ENCODE measurements at regions not wholly inside any gene's neighbourhood (a gene's known extent, or its start where the extent isn't known, plus 50 kb on each side); places are given as distances from the start of the nearest gene placed in this dataset.

- DNase-seq (ENCODE audit: extremely low read depth in 1 of 11, low read depth in 9 of 11, low spot score in 4 of 11): no peak
These were observed 1024.3 kb upstream of the EPHA7 start for GRCh38 chr6:94443701-94444100.

DNA sequence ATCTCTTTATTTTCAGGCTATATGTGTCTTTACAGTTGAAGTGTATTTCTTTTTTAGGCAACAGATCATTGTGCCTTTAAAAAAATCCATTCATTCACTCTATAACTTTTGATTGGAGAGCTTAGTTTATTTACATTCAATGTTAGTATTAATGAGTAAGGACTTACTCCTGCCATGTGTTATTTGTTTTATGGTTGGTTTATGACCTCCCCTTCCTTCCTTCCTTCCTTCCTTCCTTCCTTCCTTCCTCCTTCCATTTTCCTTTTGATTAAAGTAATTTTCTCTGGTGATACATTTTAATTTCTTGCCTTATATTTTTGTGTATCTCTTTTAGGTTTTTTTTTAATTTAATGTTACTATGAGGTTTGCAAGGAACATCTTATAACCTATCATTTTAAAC, 1005.3 kb upstream of the EPHA7 start:
- DNase-seq (ENCODE audit: extremely low read depth in 1 of 11, low read depth in 9 of 11, low spot score in 4 of 11): no peak

DNA sequence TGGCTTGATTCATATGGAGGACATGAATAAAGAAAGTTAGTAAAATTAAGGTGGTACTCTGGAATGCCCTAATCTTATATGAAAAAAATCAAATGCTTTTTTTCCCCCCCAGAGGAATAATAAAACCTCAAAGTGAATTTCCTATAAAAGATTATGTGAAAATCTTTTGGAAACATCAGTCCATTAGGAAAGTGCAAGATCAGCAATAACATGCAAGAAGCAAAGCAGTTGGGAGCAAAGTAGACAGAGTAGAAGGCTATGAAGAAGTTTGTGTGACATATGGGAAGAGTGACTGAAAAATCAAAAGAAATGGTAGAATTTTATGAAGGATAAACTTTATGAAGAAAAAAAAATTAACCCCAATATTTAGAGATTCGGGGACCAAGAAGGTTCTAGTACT, 998.0 kb upstream of the EPHA7 start:
- DNase-seq (ENCODE audit: extremely low read depth in 1 of 11, low read depth in 9 of 11, low spot score in 4 of 11): no peak

DNA sequence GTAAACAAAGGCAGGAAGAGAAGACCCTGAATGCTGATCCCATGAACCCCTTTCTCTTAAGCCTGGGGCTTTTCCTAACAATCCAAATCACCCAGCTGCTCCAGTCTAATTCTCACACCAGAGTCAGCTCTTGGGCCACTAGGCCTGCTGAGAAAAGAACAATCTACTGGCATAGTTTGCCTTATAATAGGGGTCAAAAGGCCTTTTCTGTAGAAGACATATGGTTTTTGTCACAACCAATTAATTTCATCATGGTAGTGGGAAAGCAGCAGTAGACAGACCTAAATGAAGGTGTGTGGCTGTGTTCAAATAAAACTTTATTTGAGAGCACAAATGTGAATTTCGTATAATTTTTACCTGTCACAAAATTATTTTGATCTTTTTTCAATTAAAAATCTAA, 994.7 kb upstream of the EPHA7 start:
- DNase-seq (ENCODE audit: extremely low read depth in 1 of 11, low read depth in 9 of 11, low spot score in 4 of 11): no peak

DNA sequence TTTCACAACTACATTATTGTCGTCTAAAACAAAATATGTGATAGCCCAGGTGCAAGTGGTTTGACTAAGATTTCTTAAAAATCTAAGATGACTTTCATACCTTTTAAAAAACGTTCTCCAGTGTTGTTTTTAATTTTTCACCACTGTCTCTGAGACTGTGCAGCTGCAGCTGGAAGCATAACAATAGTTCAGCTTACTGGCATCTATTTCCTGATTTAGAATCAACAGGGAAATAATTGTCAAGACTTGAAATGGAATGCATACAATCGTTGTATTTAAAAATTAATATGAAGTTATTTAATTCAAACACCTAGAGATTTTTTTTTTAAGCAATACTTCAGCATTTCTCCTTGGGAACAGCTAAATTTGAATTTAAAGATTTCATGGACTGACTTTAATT, 982.0 kb upstream of the EPHA7 start:
- DNase-seq (ENCODE audit: extremely low read depth in 1 of 11, low read depth in 9 of 11, low spot score in 4 of 11): no peak

- DNase-seq (ENCODE audit: extremely low read depth in 1 of 11, low read depth in 9 of 11, low spot score in 4 of 11): no peak
These were observed 975.5 kb upstream of the EPHA7 start for GRCh38 chr6:94394822-94395221.

GRCh38 chr6:94389218-94389617, 969.9 kb upstream of the EPHA7 start:
- DNase-seq (ENCODE audit: extremely low read depth in 1 of 11, low read depth in 9 of 11, low spot score in 4 of 11): no peak

GRCh38 chr6:94377835-94378234, 958.5 kb upstream of the EPHA7 start:
- DNase-seq (ENCODE audit: extremely low read depth in 1 of 11, low read depth in 9 of 11, low spot score in 4 of 11): no peak

DNA sequence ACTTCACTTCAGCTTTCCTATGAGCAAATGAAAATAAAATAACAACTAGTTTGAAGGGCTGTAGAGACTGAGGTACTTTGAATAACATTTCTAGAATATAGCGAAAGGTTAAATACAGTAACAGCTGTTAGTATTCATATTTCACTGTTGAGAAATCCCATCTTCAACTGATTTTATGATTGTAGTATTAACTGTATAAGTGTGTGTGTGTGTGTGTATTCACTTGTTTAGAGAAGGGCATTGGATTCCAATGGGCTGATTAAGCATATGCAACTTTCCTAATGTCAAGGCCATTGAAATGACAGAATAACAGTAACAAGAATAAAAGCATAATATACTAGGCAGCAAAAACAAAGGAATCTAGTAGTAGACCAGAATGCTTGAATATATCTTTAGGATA, 957.5 kb upstream of the EPHA7 start:
- no peak for DNase-seq (ENCODE audit: extremely low read depth in 1 of 11, low read depth in 9 of 11, low spot score in 4 of 11)

DNA sequence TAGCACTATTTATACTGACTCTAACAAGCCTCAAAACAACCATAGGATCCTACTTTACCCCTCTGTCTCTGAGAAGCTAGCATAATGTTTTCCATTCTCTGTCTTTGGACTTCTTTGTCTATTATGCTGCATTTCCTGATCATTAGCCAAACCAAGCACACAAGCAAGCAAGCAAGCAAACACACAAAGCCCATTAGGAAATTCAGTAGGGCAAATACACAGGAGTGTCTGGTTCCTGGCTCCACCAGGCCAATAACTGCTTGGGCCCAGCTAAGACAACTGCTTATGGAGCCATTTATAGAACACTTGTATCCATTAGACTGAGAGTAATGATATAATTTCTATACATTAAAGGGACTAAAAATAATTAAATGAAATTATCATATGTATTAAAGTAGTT, 952.9 kb upstream of the EPHA7 start:
- no peak for DNase-seq (ENCODE audit: extremely low read depth in 1 of 11, low read depth in 9 of 11, low spot score in 4 of 11)

GRCh38 chr6:94367316-94367715, 948.0 kb upstream of the EPHA7 start:
- no peak for DNase-seq (ENCODE audit: extremely low read depth in 1 of 11, low read depth in 9 of 11, low spot score in 4 of 11)

DNA sequence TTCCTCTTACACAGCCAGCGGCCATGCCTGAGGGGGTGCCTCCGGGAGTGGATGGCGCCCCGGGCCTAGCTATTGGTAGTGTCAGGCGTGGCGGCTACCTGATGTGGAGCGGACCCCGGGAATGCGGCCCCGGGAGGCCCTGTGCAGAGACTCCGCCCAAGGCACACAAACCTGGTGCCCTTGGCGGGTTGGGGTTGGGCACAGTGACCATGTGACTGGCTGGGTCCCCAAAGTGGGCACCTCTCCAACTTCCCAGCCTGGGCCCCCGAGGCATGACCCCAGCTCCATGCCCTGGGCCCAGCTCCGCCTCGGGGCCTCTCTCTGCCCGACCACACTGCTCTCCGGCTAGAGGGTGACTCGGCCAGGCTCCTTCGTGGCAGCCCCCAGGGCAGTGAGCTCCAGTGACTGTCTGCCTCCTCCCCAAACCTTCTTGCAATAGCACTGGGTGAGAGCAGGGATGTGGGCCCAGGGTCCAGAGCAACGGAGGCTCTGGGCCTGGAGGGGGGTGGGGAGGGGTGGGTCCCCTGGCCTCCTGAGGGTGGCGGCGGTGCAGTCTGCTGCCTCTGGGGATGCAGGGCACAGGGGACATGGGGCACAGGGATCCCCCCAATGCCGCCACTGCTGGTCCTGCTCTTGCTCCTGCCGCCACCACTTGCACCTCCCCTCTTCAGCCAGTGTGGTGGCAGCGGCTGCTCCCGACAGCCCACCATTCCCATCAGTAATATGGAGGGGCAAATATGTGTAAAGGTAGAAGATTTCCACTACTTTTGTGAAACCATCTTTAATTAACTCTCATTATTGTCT, 942.9 kb upstream of the EPHA7 start:
- no peak for DNase-seq (ENCODE audit: extremely low read depth in 1 of 11, low read depth in 9 of 11, low spot score in 4 of 11)

GRCh38 chr6:94361304-94362060, 942.1 kb upstream of the EPHA7 start:
- DNase-seq (ENCODE audit: extremely low read depth in 1 of 11, low read depth in 9 of 11, low spot score in 4 of 11): no peak

DNA sequence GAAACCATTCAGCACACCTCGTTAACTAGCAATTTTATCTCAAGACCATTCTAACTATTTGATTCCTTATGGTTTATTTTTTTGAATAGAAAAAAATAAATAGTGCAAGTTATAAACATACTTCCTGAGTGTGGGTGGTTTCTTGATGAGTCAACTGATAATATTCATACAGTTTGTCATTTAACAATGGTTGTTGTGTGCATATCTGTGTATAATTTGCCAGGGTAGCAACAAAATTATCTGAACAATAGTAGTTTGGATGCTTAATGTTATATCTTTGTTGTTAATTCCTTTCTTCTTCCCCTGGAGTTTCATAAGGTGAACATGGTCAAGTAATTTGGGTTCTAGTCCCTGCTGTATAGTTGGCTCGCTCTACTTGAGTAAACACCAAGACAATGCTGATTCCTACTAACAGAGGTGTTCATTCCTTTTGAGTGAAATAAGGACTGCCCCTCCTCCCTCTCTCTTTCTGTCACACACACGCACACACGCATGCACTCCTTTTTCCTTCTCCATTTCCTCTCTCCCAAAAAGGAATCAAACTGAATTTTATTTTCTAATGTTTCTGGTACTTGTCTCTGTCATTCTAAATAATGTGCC, 938.1 kb upstream of the EPHA7 start:
- DNase-seq (ENCODE audit: extremely low read depth in 1 of 11, low read depth in 9 of 11, low spot score in 4 of 11): no peak

DNA sequence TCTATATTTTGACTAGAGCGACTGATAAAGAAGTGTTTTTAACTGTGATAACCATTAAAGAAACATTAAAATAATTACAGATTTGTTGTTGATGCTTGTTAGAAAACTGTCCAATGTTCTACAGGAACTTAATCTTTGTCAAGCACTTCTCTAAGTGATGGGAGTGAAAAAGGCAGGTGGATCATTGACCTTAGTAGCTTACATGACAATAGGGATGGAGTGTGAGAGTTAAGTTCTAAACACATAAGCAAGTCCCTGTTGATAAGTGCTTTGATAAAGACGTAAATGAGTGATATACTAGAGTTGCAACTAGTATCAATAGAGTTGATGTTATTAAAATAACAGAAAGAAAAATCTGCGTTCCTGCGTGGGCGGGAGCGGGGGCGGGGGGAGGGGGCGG, 931.5 kb upstream of the EPHA7 start:
- DNase-seq (ENCODE audit: extremely low read depth in 1 of 11, low read depth in 9 of 11, low spot score in 4 of 11): no peak

GRCh38 chr6:94349227-94349626, 929.9 kb upstream of the EPHA7 start:
- no peak for DNase-seq (ENCODE audit: extremely low read depth in 1 of 11, low read depth in 9 of 11, low spot score in 4 of 11)

GRCh38 chr6:94344866-94345265, 925.5 kb upstream of the EPHA7 start:
- no peak for DNase-seq (ENCODE audit: extremely low read depth in 1 of 11, low read depth in 9 of 11, low spot score in 4 of 11)

DNA sequence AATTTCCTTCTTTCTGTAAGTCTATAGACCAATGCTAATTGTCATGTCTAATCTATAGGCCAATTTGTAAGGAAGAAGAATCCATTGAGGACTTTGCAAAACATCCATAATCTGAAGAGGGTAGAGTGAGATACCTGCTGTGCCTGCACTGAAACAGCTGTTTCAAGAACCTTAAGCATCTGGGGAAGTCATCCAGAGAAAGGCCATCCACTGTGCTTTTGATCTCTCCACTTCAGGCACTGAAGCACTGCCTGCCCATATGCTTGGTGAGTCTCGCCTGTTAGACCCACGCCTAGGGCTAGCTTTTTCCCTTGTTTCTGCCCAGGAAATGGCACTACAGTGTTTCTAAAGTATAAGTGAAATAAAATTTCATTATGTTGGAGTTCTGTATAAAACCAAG, 921.8 kb upstream of the EPHA7 start:
- no peak for DNase-seq (ENCODE audit: extremely low read depth in 1 of 11, low read depth in 9 of 11, low spot score in 4 of 11)

DNA sequence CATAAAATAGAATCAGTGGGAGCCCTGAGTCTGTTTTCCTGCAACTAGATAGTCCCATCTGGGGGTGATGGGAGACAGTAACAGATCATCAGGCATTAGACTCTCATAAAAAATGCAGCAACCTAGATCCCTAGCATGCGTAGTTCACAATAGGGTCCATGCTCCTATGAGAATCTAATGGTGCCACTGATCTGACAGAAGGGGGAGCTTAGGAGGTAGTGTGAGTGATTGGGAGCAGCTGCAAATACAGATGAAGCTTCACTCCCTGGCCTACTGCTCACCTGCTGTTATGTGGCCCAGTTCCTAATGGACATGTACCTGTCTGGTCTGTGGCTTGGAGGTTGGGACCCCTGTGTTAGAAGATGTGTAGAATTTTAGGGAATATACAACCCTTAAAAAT, 904.5 kb upstream of the EPHA7 start:
- no peak for DNase-seq (ENCODE audit: extremely low read depth in 1 of 11, low read depth in 9 of 11, low spot score in 4 of 11)

GRCh38 chr6:94300424-94301144, 881.2 kb upstream of the EPHA7 start:
- no peak for DNase-seq (ENCODE audit: extremely low read depth in 1 of 11, low read depth in 9 of 11, low spot score in 4 of 11)
